ENCODE measurements at regions not wholly inside any gene's neighbourhood (a gene's known extent, or its start where the extent isn't known, plus 50 kb on each side); places are given as distances from the start of the nearest gene placed in this dataset.

DNA sequence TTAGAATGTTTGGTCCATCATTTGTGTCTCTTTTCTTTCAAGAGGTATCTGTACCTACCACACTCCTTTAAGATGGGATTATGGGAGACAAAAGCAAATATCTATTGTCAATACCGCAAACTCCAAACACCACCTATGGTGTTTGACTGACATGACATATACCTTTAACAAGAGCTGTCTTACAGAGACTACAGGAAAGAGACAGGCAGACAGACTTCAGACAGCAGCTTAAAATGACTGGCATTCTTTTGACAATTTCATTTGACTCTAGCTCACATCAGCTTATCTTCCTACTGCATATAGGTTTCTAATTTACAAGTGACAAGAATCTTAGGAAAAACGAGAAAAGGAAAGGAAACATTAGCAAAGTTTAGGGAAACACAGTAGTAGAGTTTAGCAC lies 256.0 kb upstream of the TFAP2D start:
- no peaks in the 10 kb centered on the region for H3K27me3 ChIP-seq
- H3K36me3 ChIP-seq: no peaks in the 10 kb centered on the region
- DNase-seq (no peak), ATAC-seq (no peak)
- H3K4me1 ChIP-seq: no peaks in the 10 kb centered on the region
- no peaks in the 10 kb centered on the region for H3K9me3 ChIP-seq
- WGBS, 2 donors: 49 to 68% methylated on average over 2 of the region's 2 CpGs
- H3K27ac ChIP-seq: no peak overlapping the region
- intact Hi-C loops (cut with DNase I): no loop called here
- TF ChIP-seq, protein P1, sequence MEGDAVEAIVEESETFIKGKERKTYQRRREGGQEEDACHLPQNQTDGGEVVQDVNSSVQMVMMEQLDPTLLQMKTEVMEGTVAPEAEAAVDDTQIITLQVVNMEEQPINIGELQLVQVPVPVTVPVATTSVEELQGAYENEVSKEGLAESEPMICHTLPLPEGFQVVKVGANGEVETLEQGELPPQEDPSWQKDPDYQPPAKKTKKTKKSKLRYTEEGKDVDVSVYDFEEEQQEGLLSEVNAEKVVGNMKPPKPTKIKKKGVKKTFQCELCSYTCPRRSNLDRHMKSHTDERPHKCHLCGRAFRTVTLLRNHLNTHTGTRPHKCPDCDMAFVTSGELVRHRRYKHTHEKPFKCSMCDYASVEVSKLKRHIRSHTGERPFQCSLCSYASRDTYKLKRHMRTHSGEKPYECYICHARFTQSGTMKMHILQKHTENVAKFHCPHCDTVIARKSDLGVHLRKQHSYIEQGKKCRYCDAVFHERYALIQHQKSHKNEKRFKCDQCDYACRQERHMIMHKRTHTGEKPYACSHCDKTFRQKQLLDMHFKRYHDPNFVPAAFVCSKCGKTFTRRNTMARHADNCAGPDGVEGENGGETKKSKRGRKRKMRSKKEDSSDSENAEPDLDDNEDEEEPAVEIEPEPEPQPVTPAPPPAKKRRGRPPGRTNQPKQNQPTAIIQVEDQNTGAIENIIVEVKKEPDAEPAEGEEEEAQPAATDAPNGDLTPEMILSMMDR (IDR thresholded peaks at IDR 0.05): no peak
- no peak overlapping the region for H3K4me3 ChIP-seq

DNA sequence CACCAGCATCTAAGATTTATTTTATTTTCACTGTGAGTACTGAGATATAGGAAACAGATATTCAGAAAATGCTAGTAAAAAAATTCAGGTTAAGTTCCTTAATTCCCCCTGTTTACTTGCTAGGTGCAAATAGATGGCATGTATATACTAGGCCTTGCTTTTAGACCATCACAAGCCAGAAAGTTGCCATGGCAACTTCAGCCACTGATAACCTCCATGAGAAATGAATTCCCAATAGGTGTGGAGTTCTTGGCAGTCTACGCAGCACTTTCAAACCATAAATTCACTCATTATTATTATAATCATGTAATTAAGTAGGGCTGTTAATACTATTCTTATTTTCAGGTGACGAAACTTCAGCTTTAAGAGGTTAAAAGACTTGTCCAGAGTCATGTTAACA lies 251.6 kb upstream of the TFAP2D start:
- H3K36me3 ChIP-seq: no peaks in the 10 kb centered on the region
- no peak overlapping the region for H3K27ac ChIP-seq
- H3K4me1 ChIP-seq: no peaks in the 10 kb centered on the region
- 83% methylated on average over 2 of the region's 2 CpGs for WGBS, 2 donors
- no peaks in the 10 kb centered on the region for H3K27me3 ChIP-seq
- ATAC-seq (no peak), DNase-seq (no peak)
- TF ChIP-seq, protein P1 (IDR thresholded peaks at IDR 0.05): no peak
- no peak overlapping the region for H3K4me3 ChIP-seq
- intact Hi-C loops (cut with DNase I): no loop called here
- H3K9me3 ChIP-seq: no peaks in the 10 kb centered on the region

GRCh38 chr6:50463931-50464330 lies 249.4 kb upstream of the TFAP2D start:
- H3K36me3 ChIP-seq: no peaks in the 10 kb centered on the region
- no peak overlapping the region for H3K27ac ChIP-seq
- 81 to 91% methylated on average over 4 of the region's 4 CpGs for WGBS, 2 donors
- ATAC-seq (no peak), DNase-seq (no peak)
- TF ChIP-seq, protein P1 (IDR thresholded peaks at IDR 0.05): no peak
- no peaks in the 10 kb centered on the region for H3K27me3 ChIP-seq
- H3K4me1 ChIP-seq: no peaks in the 10 kb centered on the region
- no peaks in the 10 kb centered on the region for H3K9me3 ChIP-seq
- intact Hi-C loops (cut with DNase I): no loop called here
- H3K4me3 ChIP-seq: no peak overlapping the region

GRCh38 chr6:50467931-50468330 lies 245.4 kb upstream of the TFAP2D start:
- Histone ChIP-seq H3K36me3 (no peaks in the 10 kb centered on the region), H3K27me3 (no peaks in the 10 kb centered on the region), H3K4me1 (no peaks in the 10 kb centered on the region), H3K27ac (no peak overlapping the region), H3K9me3 (no peaks in the 10 kb centered on the region), H3K4me3 (no peak overlapping the region)
- intact Hi-C loops (cut with DNase I): no loop called here
- DNase-seq (no peak), ATAC-seq (no peak)
- TF ChIP-seq, protein P1 (IDR thresholded peaks at IDR 0.05): no peak
- 69 to 71% methylated on average over 4 of the region's 4 CpGs for WGBS, 2 donors

DNA sequence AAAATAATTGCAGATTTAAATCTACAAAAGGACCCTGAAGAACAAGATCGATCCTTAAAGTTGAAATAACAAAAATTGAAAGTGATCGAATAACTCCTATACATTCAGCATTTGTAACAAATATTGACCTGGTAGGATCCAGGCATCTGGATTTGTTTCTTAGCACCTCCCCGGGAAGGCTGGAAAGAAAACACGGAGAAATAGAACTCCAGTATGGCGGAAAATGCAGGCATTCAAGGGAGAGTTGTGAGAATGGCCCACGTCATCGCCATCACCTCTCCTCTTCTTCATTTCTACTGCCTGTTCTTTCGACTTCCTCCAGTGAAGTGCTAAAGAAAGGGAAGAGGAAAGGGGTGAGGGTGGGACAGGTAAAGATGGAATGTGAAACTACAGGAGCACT lies 242.3 kb upstream of the TFAP2D start:
- no peak for DNase-seq
- no peak overlapping the region for H3K4me3 ChIP-seq
- no peaks in the 10 kb centered on the region for H3K4me1 ChIP-seq
- WGBS, 2 donors: 75 to 85% methylated on average over 8 of the region's 8 CpGs
- no peaks in the 10 kb centered on the region for H3K27me3 ChIP-seq
- ATAC-seq: no peak
- H3K36me3 ChIP-seq: no peaks in the 10 kb centered on the region
- H3K9me3 ChIP-seq: peaks cover 0 to 6% (median 0%) of the 10 kb centered on the region in 11 donors
- TF ChIP-seq, protein P1 (IDR thresholded peaks at IDR 0.05): no peak
- intact Hi-C loops (cut with DNase I): no loop called here
- no peak overlapping the region for H3K27ac ChIP-seq
